ENCODE measurements at regions not wholly inside any gene's neighbourhood (a gene's known extent, or its start where the extent isn't known, plus 50 kb on each side); places are given as distances from the start of the nearest gene placed in this dataset.

DNA sequence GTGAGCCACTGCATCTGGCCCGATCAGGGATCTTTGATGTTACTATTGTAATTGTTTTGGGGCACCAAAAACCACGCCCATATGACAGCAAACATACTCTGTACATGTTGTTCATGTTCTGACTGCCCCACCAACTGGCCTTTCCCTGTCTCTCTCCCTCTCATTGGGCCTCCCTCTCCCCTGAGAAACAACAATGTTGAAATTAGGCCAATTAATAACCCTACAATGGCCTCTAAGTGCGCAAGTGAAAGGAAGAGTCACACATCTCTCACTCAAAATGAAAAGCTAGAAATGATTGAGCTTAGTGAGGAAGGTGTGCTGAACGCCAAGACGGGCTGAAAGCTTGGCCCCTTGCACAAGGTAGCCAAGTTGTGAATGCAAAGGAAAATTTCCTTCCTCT, 50.3 kb upstream of the SDK1 start:
- H3K27ac ChIP-seq (ENCODE audit: low read length) = no peak overlapping the region
- H3K4me3 ChIP-seq (ENCODE audit: low read depth in 1 of 2, low read length in 2 of 2) = no peak overlapping the region
- H3K27me3 ChIP-seq (ENCODE audit: low read depth, low read length) = no peaks in the 10 kb centered on the region
- peaks cover 0 to 2% of the 10 kb centered on the region in 2 donors for H3K9me3 ChIP-seq (ENCODE audit: control insufficient read depth in 1 of 2, low read length in 2 of 2)
- H3K36me3 ChIP-seq (ENCODE audit: control insufficient read depth in 1 of 2, insufficient read depth in 2 of 2, low read length in 2 of 2) = no peaks in the 10 kb centered on the region
- H3K4me1 ChIP-seq (ENCODE audit: control insufficient read depth in 1 of 2, insufficient read depth in 2 of 2, low read length in 2 of 2) = peaks cover 0 to 5% of the 10 kb centered on the region in 2 donors
